ENCODE measurements at regions not wholly inside any gene's neighbourhood (a gene's known extent, or its start where the extent isn't known, plus 50 kb on each side); places are given as distances from the start of the nearest gene placed in this dataset.

DNA sequence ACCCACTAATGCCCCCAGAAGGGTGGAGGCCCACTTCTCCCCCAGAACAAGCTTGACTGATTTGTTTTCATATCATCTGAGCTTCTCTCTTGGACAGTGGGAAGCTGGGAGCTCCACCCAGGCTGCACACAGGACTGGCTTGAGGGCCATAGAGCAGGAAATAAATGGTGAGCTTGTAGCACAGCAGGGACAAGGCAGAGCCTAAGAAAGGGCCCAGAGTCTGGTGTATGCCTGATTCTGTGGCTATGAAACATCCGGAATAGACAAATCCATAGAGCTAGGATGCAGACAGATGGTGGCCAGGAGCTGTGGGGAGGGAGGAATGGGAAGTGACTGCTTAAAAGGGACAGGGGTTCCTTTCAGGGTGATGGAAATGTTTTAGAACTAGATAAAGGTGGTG lies 79.0 kb downstream of the ARL6IP4 start:
- peaks cover 7% of the 10 kb centered on the region for H3K4me1 ChIP-seq (ENCODE audit: insufficient read depth, low read length, poor library complexity, severe bottlenecking)
- H3K27ac ChIP-seq (ENCODE audit: low read depth, low read length, poor library complexity, severe bottlenecking) = no peak overlapping the region
- no peaks in the 10 kb centered on the region for H3K27me3 ChIP-seq (replicated peaks; ENCODE audit: insufficient read depth, low read depth, low read length, poor library complexity)
- no peaks in the 10 kb centered on the region for H3K9me3 ChIP-seq (ENCODE audit: low read depth, low read length, poor library complexity, severe bottlenecking)
- TF ChIP-seq, protein P1, sequence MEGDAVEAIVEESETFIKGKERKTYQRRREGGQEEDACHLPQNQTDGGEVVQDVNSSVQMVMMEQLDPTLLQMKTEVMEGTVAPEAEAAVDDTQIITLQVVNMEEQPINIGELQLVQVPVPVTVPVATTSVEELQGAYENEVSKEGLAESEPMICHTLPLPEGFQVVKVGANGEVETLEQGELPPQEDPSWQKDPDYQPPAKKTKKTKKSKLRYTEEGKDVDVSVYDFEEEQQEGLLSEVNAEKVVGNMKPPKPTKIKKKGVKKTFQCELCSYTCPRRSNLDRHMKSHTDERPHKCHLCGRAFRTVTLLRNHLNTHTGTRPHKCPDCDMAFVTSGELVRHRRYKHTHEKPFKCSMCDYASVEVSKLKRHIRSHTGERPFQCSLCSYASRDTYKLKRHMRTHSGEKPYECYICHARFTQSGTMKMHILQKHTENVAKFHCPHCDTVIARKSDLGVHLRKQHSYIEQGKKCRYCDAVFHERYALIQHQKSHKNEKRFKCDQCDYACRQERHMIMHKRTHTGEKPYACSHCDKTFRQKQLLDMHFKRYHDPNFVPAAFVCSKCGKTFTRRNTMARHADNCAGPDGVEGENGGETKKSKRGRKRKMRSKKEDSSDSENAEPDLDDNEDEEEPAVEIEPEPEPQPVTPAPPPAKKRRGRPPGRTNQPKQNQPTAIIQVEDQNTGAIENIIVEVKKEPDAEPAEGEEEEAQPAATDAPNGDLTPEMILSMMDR (conservative IDR thresholded peaks at IDR 0.05; ENCODE audit: low read depth, low read length) = no peak
- TF ChIP-seq EZH2 (IDR thresholded peaks at IDR 0.05; ENCODE audit: borderline replicate concordance, low read depth, low read length, poor library complexity, severe bottlenecking) = no peak
- ChIA-PET POLR2A (ENCODE audit: low non-redundant PET) (no interaction called here), CTCF (no interaction called here)
- no peaks in the 10 kb centered on the region for H3K36me3 ChIP-seq (ENCODE audit: insufficient read depth, low read length, poor library complexity, severe bottlenecking)
- no TSS peak for BruUV-seq (replicated peaks)
- intact Hi-C loops (cut with micrococcal nuclease; ENCODE audit: unreplicated experiment) = no loop called here
- no peak overlapping the region for H3K4me3 ChIP-seq (ENCODE audit: low read depth, low read length, poor library complexity, severe bottlenecking)
- no peak for DNase-seq (ENCODE audit: low spot score)

DNA sequence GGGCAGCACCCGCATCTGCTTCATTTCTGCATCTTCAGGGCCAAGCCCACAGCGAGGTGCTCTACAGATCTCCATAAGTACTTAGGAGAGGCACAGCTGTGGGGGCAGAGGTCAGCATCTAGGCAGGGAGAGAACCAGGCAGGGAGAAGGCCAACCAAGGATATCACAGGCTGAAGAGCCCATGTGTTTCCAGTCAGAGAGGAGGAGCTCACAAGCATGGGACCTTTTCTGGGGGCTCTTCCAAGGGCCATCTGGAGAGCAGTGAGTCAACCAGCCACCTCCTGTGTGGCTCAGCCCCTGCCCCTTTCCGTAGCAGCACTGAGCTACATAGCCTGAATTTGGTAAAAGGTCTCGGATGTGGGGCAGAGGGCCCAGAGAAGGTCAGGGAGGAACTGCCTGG lies 78.5 kb downstream of the ARL6IP4 start:
- no peaks in the 10 kb centered on the region for H3K27me3 ChIP-seq (replicated peaks; ENCODE audit: insufficient read depth, low read depth, low read length, poor library complexity)
- no peaks in the 10 kb centered on the region for H3K9me3 ChIP-seq (ENCODE audit: low read depth, low read length, poor library complexity, severe bottlenecking)
- no peak for TF ChIP-seq EZH2 (IDR thresholded peaks at IDR 0.05; ENCODE audit: borderline replicate concordance, low read depth, low read length, poor library complexity, severe bottlenecking)
- TF ChIP-seq, protein P1 (conservative IDR thresholded peaks at IDR 0.05; ENCODE audit: low read depth, low read length) = no peak
- H3K36me3 ChIP-seq (ENCODE audit: insufficient read depth, low read length, poor library complexity, severe bottlenecking) = no peaks in the 10 kb centered on the region
- peaks cover 7% of the 10 kb centered on the region for H3K4me1 ChIP-seq (ENCODE audit: insufficient read depth, low read length, poor library complexity, severe bottlenecking)
- ChIA-PET CTCF (no interaction called here), POLR2A (ENCODE audit: low non-redundant PET) (no interaction called here)
- BruUV-seq (replicated peaks) = no TSS peak
- no peak overlapping the region for H3K27ac ChIP-seq (ENCODE audit: low read depth, low read length, poor library complexity, severe bottlenecking)
- intact Hi-C loops (cut with micrococcal nuclease; ENCODE audit: unreplicated experiment) = no loop called here
- H3K4me3 ChIP-seq (ENCODE audit: low read depth, low read length, poor library complexity, severe bottlenecking) = no peak overlapping the region
- no peak for DNase-seq (ENCODE audit: low spot score)

DNA sequence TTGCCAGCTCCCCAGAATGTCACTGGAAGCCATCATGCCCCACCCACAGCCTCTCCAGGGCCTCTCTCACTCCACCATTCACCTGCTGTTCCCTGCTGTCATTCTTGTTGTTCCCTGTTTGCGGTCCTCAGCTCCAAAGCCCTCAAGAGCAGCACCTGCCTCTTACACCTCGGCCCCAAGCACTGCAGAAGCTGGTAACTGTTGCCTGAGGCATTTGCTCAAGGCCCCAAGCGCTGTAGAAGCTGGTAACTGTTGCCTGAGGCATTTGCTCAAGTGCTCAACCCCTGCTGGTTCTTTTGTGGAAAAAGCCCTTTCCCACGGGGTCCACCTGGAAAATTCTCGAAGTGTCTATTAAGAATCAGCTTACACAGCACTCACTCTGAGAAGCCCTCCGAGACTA lies 78.0 kb downstream of the ARL6IP4 start:
- no peak overlapping the region for H3K4me3 ChIP-seq (ENCODE audit: low read depth, low read length, poor library complexity, severe bottlenecking)
- H3K9me3 ChIP-seq (ENCODE audit: low read depth, low read length, poor library complexity, severe bottlenecking) = no peaks in the 10 kb centered on the region
- intact Hi-C loops (cut with micrococcal nuclease; ENCODE audit: unreplicated experiment) = no loop called here
- ChIA-PET POLR2A (ENCODE audit: low non-redundant PET) (no interaction called here), CTCF (no interaction called here)
- peaks cover 7% of the 10 kb centered on the region for H3K4me1 ChIP-seq (ENCODE audit: insufficient read depth, low read length, poor library complexity, severe bottlenecking)
- TF ChIP-seq, protein P1 (conservative IDR thresholded peaks at IDR 0.05; ENCODE audit: low read depth, low read length) = no peak
- no peak for TF ChIP-seq EZH2 (IDR thresholded peaks at IDR 0.05; ENCODE audit: borderline replicate concordance, low read depth, low read length, poor library complexity, severe bottlenecking)
- no TSS peak for BruUV-seq (replicated peaks)
- no peak overlapping the region for H3K27ac ChIP-seq (ENCODE audit: low read depth, low read length, poor library complexity, severe bottlenecking)
- no peak for DNase-seq (ENCODE audit: low spot score)
- H3K36me3 ChIP-seq (ENCODE audit: insufficient read depth, low read length, poor library complexity, severe bottlenecking) = no peaks in the 10 kb centered on the region
- H3K27me3 ChIP-seq (replicated peaks; ENCODE audit: insufficient read depth, low read depth, low read length, poor library complexity) = no peaks in the 10 kb centered on the region
